IMR-90 (cell line): ENCODE measurements at regions not wholly inside any gene's neighbourhood (a gene's known extent, or its start where the extent isn't known, plus 50 kb on each side); places are given as distances from the start of the nearest gene placed in this dataset.
A peak's percentile ranks its signal among the peaks of the same experiment; 100 is the strongest.

Experiments
- ATAC-seq: fragments of 200-7000 bp; cut with Tn5 transposase; 2 replicates; pipeline ENCODE4 v1.9.1; 2020; ENCODE audit warnings: low read depth, mild to moderate bottlenecking, moderate library complexity
- BruUV-seq: library from RNA; stranded (reverse); fragments of 400-500 nt; replicated peaks from 2 replicates; lab custom pipeline; 2021; lab: Mats Ljungman, UMichigan
- CTCF ChIA-PET: fragments of 300-600 bp; formaldehyde crosslinking; extraction: SDS; loops from one replicate; lab custom pipeline; 2021; ENCODE audit warnings: antibody characterized with exemption; lab: Yijun Ruan, JAX
- POLR2A ChIA-PET: fragments of 300-600 bp; sonication (Branson Sonifier 250); formaldehyde crosslinking; loops from one replicate; lab custom pipeline; 2022; ENCODE audit warnings: antibody characterized with exemption; ENCODE audit not compliant: unreplicated experiment; lab: Charles Lee
- DNase-seq: peaks from one replicate; pipeline ENCODE4 v3.0.0; 2013
- H2AFZ ChIP-seq: replicated peaks from 2 replicates; pipeline ENCODE3; 2013; ENCODE audit warnings: low read length, mild to moderate bottlenecking; ENCODE audit not compliant: poor library complexity
- H2AK5ac ChIP-seq: 2 replicates; pipeline ENCODE4 v1.6.1; 2013; ENCODE audit warnings: low read depth, low read length, inconsistent platforms
- H2AK9ac ChIP-seq: replicated peaks from 2 replicates; pipeline ENCODE3; 2013; ENCODE audit warnings: mild to moderate bottlenecking, low read depth, low read length, moderate library complexity; ENCODE audit not compliant: poor library complexity
- H2BK120ac ChIP-seq: 2 replicates; pipeline ENCODE4 v1.6.1; 2013; ENCODE audit warnings: low read depth, low read length, inconsistent platforms
- H2BK15ac ChIP-seq: 3 replicates; pipeline ENCODE4 v1.6.1; 2013; ENCODE audit warnings: low read depth, low read length, inconsistent platforms
- H2BK20ac ChIP-seq: 2 replicates; pipeline ENCODE4 v1.6.1; 2013; ENCODE audit warnings: low read depth, mild to moderate bottlenecking, inconsistent platforms, low read length, moderate library complexity
- H2BK5ac ChIP-seq: 2 replicates; pipeline ENCODE4 v1.6.1; 2013; ENCODE audit warnings: mild to moderate bottlenecking, low read depth, low read length, inconsistent platforms; ENCODE audit not compliant: poor library complexity, severe bottlenecking
- H3K14ac ChIP-seq: replicated peaks from 2 replicates; pipeline ENCODE4 v1.6.1; 2013; ENCODE audit warnings: low read depth, low read length, inconsistent platforms
- H3K18ac ChIP-seq: 2 replicates; pipeline ENCODE4 v1.6.1; 2013; ENCODE audit warnings: low read depth, low read length, control low read depth
- H3K23ac ChIP-seq: 2 replicates; pipeline ENCODE4 v1.6.1; 2013; ENCODE audit warnings: low read depth, low read length, inconsistent platforms
- H3K27ac ChIP-seq: 2 replicates; pipeline ENCODE4 v1.5.1; 2013; ENCODE audit warnings: mild to moderate bottlenecking, control low read depth, low read length; ENCODE audit not compliant: insufficient read depth
- H3K27me3 ChIP-seq: 2 replicates; pipeline ENCODE4 v1.6.1; 2013; ENCODE audit warnings: low read length; ENCODE audit not compliant: control insufficient read depth, insufficient read depth
- H3K36me3 ChIP-seq: 2 replicates; pipeline ENCODE4 v1.6.1; 2013; ENCODE audit warnings: low read length, mixed read lengths; ENCODE audit not compliant: control insufficient read depth, insufficient read depth
- H3K4ac ChIP-seq: 2 replicates; pipeline ENCODE4 v1.6.1; 2013; ENCODE audit warnings: low read depth, low read length, inconsistent platforms
- H3K4me1 ChIP-seq: 2 replicates; pipeline ENCODE4 v1.6.1; 2013; ENCODE audit warnings: low read length, mixed read lengths; ENCODE audit not compliant: control insufficient read depth, insufficient read depth
- H3K4me2 ChIP-seq: 2 replicates; pipeline ENCODE4 v1.6.1; 2013; ENCODE audit warnings: low read depth, mild to moderate bottlenecking, control low read depth, low read length, moderate library complexity
- H3K4me3 ChIP-seq: 2 replicates; pipeline ENCODE4 v1.5.1; 2013; ENCODE audit warnings: low read depth, mild to moderate bottlenecking, control low read depth, low read length, moderate library complexity; ENCODE audit not compliant: insufficient read depth
- H3K56ac ChIP-seq: 2 replicates; pipeline ENCODE4 v1.6.1; 2013; ENCODE audit warnings: low read length, inconsistent platforms; ENCODE audit not compliant: insufficient read depth; ENCODE audit errors: extremely low read depth
- H3K79me1 ChIP-seq, 2 experiments: 2 replicates each; pipeline ENCODE4 v1.6.1; 2013; ENCODE audit warnings: low read length in 2 of 2, inconsistent platforms in 1 of 2, low read depth in 1 of 2
- H3K9ac ChIP-seq: 2 replicates; pipeline ENCODE4 v1.6.1; 2013; ENCODE audit warnings: low read depth, low read length, control low read depth
- H3K9me1 ChIP-seq: 2 replicates; pipeline ENCODE4 v1.6.1; 2013; ENCODE audit warnings: low read length, inconsistent platforms; ENCODE audit not compliant: insufficient read depth
- H3K9me3 ChIP-seq: 2 replicates; pipeline ENCODE4 v1.6.1; 2013; ENCODE audit warnings: low read length; ENCODE audit not compliant: control insufficient read depth, insufficient read depth
- H4K20me1 ChIP-seq: 2 replicates; pipeline ENCODE4 v1.6.1; 2013; ENCODE audit warnings: low read length, inconsistent platforms; ENCODE audit not compliant: insufficient read depth
- H4K5ac ChIP-seq: 2 replicates; pipeline ENCODE4 v1.6.1; 2013; ENCODE audit warnings: mild to moderate bottlenecking, low read depth, low read length, control low read depth
- H4K8ac ChIP-seq, 2 experiments: 2 replicates each; pipeline ENCODE4 v1.6.1; 2013; ENCODE audit warnings: low read depth in 2 of 2, low read length in 2 of 2, control low read depth in 1 of 2, inconsistent platforms in 1 of 2
- H4K91ac ChIP-seq: 2 replicates; pipeline ENCODE4 v1.6.1; 2013; ENCODE audit warnings: low read depth, low read length, inconsistent platforms; ENCODE audit not compliant: insufficient read depth
- BHLHE40 ChIP-seq: fragments of 150-350 bp; IDR thresholded peaks from 2 replicates; pipeline ENCODE4 v1.6.1; 2016; ENCODE audit warnings: mild to moderate bottlenecking, low read depth, low read length
- CEBPB ChIP-seq: IDR thresholded peaks from 2 replicates; pipeline ENCODE4 v1.6.1; 2012; ENCODE audit warnings: low read depth, low read length, improper control_type of control experiment
- CHD1 ChIP-seq: IDR thresholded peaks from 2 replicates; pipeline ENCODE4 v1.6.1; 2012; ENCODE audit warnings: low read depth, low read length, improper control_type of control experiment
- FOS ChIP-seq: fragments of 150-350 bp; IDR thresholded peaks from 2 replicates; pipeline ENCODE4 v1.6.1; 2016; ENCODE audit warnings: low read depth, low read length
- MAFK ChIP-seq: IDR thresholded peaks from 2 replicates; pipeline ENCODE4 v1.6.1; 2012; ENCODE audit warnings: low read depth, low read length, improper control_type of control experiment
- MAZ ChIP-seq: IDR thresholded peaks from 2 replicates; pipeline ENCODE4 v1.6.1; 2012; ENCODE audit warnings: low read depth, mild to moderate bottlenecking, low read length, improper control_type of control experiment, moderate library complexity, borderline replicate concordance
- MXI1 ChIP-seq: IDR thresholded peaks from 2 replicates; pipeline ENCODE4 v1.6.1; 2012; ENCODE audit warnings: low read depth, mild to moderate bottlenecking, low read length, moderate library complexity, borderline replicate concordance
- NFE2L2 ChIP-seq: fragments of 150-350 bp; IDR thresholded peaks from 2 replicates; pipeline ENCODE4 v1.6.1; 2016; ENCODE audit warnings: low read depth, mild to moderate bottlenecking, low read length
- RAD21 ChIP-seq: IDR thresholded peaks from 2 replicates; pipeline ENCODE4 v1.6.1; 2012; ENCODE audit warnings: low read length, improper control_type of control experiment
- RCOR1 ChIP-seq: IDR thresholded peaks from 2 replicates; pipeline ENCODE4 v1.6.1; 2012; ENCODE audit warnings: mild to moderate bottlenecking, low read length, improper control_type of control experiment; ENCODE audit not compliant: insufficient replicate concordance
- RFX5 ChIP-seq: IDR thresholded peaks from 2 replicates; pipeline ENCODE4 v1.8.0; 2012; ENCODE audit warnings: low read depth, mild to moderate bottlenecking, low read length, moderate library complexity
- SMC3 ChIP-seq: fragments of 150-350 bp; IDR thresholded peaks from 2 replicates; pipeline ENCODE4 v1.6.1; 2016; ENCODE audit warnings: low read depth, mild to moderate bottlenecking, antibody characterized with exemption, low read length, moderate library complexity
- WGBS, 2 experiments: methylation state at CpG; one replicate each; pipeline versions ENCODE4 v1.1.5 to v1.1.7; 2013; ENCODE audit warnings: missing lambda C conversion rate in 2 of 2; ENCODE audit not compliant: insufficient read length in 1 of 2; ENCODE audit errors: extremely low coverage in 2 of 2; 5-methylcytosine and 5-hydroxymethylcytosine counted together
- dilution Hi-C: fragments of 300-500 bp; cut with HindIII; formaldehyde crosslinking; loops from one replicate; pipeline ENCODE4 v1.14.3; 2018; ENCODE audit warnings: low sequenced_read_pairs; ENCODE audit not compliant: unreplicated experiment
- in situ Hi-C: fragments of 300-500 bp; cut with MboI; formaldehyde crosslinking; loops from 3 replicates; pipeline ENCODE4 v1.14.3; 2019; ENCODE audit warnings: low sequenced_read_pairs, inconsistent platforms, mixed read lengths
- intact Hi-C: fragments of 100-400 bp; cut with micrococcal nuclease; formaldehyde crosslinking; loops from 2 replicates; pipeline ENCODE4 v1.10.0; 2022
- TF ChIP-seq, protein P1 (sequence below): fragments of 150-350 bp; IDR thresholded peaks from 2 replicates; pipeline ENCODE4 v1.6.1; 2016; ENCODE audit warnings: low read depth, mild to moderate bottlenecking, low read length, moderate library complexity, borderline replicate concordance
- TF ChIP-seq, protein P2 (sequence below): conservative IDR thresholded peaks from 2 replicates; pipeline ENCODE4 v1.5.1; 2012; ENCODE audit warnings: mild to moderate bottlenecking, low read depth, low read length, improper control_type of control experiment
- TF ChIP-seq, protein P3 (sequence below): fragments of 150-350 bp; IDR thresholded peaks from 2 replicates; pipeline ENCODE4 v1.6.1; 2017; ENCODE audit warnings: mild to moderate bottlenecking, antibody characterized with exemption, low read length, low read depth

DNA sequence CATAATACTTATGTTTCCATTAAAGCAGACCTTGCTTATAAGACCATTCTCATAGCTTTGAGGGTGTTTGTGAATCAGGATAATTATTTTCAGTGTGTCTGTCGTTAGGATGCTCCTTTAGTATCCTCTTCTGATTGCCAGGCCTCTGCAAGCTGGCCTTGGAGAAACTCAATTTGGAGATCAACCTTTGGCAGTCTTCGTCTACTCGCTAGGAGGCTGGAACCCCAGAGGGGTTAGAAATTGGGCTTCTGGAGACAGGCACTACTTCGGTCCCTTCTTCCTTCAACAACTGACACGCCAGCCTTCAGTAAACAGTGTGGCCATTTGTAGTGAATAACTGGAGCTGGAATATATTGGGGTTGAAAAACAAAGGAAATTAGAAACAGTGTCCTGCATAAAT lies 100.8 kb upstream of the CITED2 start:
- DNase-seq (no peak), ATAC-seq (no peak)
- Histone ChIP-seq H2AK5ac (no peak overlapping the region), H3K23ac (no peak overlapping the region), H2AFZ (peak overlapping the region; percentile 65), H3K27ac (no peak overlapping the region), H2BK20ac (peak overlapping the region; percentile 8; the same call in 1 of the 2 replicates), H3K56ac (no peak overlapping the region), H3K79me1 (no peaks in the 10 kb centered on the region), H3K36me3 (no peaks in the 10 kb centered on the region), H2BK5ac (no peak overlapping the region), H3K9me3 (no peaks in the 10 kb centered on the region), H2BK15ac (no peak overlapping the region), H4K20me1 (no peaks in the 10 kb centered on the region), H3K4ac (peak overlapping the region; percentile 66), H2AK9ac (no peak overlapping the region), H4K91ac (0 out of 2 replicates have a peak overlapping the region, but pooled peaks have one; percentile 24), H3K4me3 (no peak overlapping the region), H3K4me2 (no peak overlapping the region), H3K4me1 (peaks cover 16% of the 10 kb centered on the region), H3K9ac (no peak overlapping the region), H3K9me1 (peaks cover 6% of the 10 kb centered on the region; the same call in 1 of the 2 replicates), H4K8ac (peak overlapping the region in 1 of 2 experiments; percentile 56; a peak in 2 of 4 replicates), H3K27me3 (no peaks in the 10 kb centered on the region), H3K14ac (no peak overlapping the region), H4K5ac (peak overlapping the region; percentile 35), H3K18ac (peak overlapping the region; percentile 46), H2BK120ac (peak overlapping the region; percentile 62; the same call in 1 of the 2 replicates)
- TF ChIP-seq, protein P1, sequence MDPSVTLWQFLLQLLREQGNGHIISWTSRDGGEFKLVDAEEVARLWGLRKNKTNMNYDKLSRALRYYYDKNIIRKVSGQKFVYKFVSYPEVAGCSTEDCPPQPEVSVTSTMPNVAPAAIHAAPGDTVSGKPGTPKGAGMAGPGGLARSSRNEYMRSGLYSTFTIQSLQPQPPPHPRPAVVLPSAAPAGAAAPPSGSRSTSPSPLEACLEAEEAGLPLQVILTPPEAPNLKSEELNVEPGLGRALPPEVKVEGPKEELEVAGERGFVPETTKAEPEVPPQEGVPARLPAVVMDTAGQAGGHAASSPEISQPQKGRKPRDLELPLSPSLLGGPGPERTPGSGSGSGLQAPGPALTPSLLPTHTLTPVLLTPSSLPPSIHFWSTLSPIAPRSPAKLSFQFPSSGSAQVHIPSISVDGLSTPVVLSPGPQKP: no peak
- TF ChIP-seq MAZ (no peak), RFX5 (no peak), MAFK (no peak), CEBPB (no peak), RCOR1 (no peak), MXI1 (no peak), BHLHE40 (no peak), RAD21 (no peak), CHD1 (no peak), FOS (no peak), SMC3 (no peak), NFE2L2 (no peak)
- TF ChIP-seq, protein P2, sequence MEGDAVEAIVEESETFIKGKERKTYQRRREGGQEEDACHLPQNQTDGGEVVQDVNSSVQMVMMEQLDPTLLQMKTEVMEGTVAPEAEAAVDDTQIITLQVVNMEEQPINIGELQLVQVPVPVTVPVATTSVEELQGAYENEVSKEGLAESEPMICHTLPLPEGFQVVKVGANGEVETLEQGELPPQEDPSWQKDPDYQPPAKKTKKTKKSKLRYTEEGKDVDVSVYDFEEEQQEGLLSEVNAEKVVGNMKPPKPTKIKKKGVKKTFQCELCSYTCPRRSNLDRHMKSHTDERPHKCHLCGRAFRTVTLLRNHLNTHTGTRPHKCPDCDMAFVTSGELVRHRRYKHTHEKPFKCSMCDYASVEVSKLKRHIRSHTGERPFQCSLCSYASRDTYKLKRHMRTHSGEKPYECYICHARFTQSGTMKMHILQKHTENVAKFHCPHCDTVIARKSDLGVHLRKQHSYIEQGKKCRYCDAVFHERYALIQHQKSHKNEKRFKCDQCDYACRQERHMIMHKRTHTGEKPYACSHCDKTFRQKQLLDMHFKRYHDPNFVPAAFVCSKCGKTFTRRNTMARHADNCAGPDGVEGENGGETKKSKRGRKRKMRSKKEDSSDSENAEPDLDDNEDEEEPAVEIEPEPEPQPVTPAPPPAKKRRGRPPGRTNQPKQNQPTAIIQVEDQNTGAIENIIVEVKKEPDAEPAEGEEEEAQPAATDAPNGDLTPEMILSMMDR: no peak
- TF ChIP-seq, protein P3, sequence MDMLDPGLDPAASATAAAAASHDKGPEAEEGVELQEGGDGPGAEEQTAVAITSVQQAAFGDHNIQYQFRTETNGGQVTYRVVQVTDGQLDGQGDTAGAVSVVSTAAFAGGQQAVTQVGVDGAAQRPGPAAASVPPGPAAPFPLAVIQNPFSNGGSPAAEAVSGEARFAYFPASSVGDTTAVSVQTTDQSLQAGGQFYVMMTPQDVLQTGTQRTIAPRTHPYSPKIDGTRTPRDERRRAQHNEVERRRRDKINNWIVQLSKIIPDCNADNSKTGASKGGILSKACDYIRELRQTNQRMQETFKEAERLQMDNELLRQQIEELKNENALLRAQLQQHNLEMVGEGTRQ: no peak
- intact Hi-C loops: no loop called here
- ChIA-PET POLR2A (no interaction called here), CTCF (interaction anchor here (1.0 kb wide), 1 partner anchor 56 kb away, joined by 3 read pairs; no protein-coding TSS in a partner anchor)
- no TSS peak for BruUV-seq
- dilution Hi-C loops: no loop called here
- no CpG with 5 or more reads among the region's 5 CpGs for WGBS, 2 experiments
- in situ Hi-C loops: no loop called here
